DND-41 (cell line): ENCODE measurements at regions not wholly inside any gene's neighbourhood (a gene's known extent, or its start where the extent isn't known, plus 50 kb on each side); places are given as distances from the start of the nearest gene placed in this dataset.

Experiments
- ATAC-seq: fragments of 200-7000 bp; cut with Tn5 transposase; 3 replicates; pipeline ENCODE4 v1.9.1; 2021; ENCODE audit warnings: low read depth; ENCODE audit not compliant: insufficient read depth
- DNase-seq: peaks from one replicate; pipeline ENCODE4 v3.0.0-alpha.2; 2020
- H2AFZ ChIP-seq: 2 replicates; pipeline ENCODE4 v1.6.0; 2012; ENCODE audit warnings: low read depth, low read length
- H3K27ac ChIP-seq: 2 replicates; pipeline ENCODE4 v1.5.1; 2012; ENCODE audit warnings: low read length, inconsistent platforms
- H3K27me3 ChIP-seq: fragments of 200-600 bp; sonication (generic); 2 replicates; pipeline ENCODE4 v1.6.0; 2012; ENCODE audit warnings: low read length, mild to moderate bottlenecking, inconsistent platforms; ENCODE audit not compliant: insufficient read depth, poor library complexity
- H3K36me3 ChIP-seq: 2 replicates; pipeline ENCODE4 v1.5.1; 2012; ENCODE audit warnings: low read length, inconsistent platforms; ENCODE audit not compliant: insufficient read depth
- H3K4me1 ChIP-seq: 2 replicates; pipeline ENCODE4 v1.5.1; 2012; ENCODE audit warnings: mild to moderate bottlenecking, low read length; ENCODE audit not compliant: insufficient read depth
- H3K4me2 ChIP-seq: 2 replicates; pipeline ENCODE4 v1.6.0; 2012; ENCODE audit warnings: mild to moderate bottlenecking, moderate library complexity, low read length, inconsistent platforms; ENCODE audit not compliant: insufficient read depth
- H3K4me3 ChIP-seq, 2 experiments: fragments of 200-600 bp in 1 of 2; shearing (Covaris generic) in 1 of 2; 2 replicates each; pipeline ENCODE4 v1.5.1; 2012 to 2016; ENCODE audit warnings: inconsistent platforms in 2 of 2, low read length in 2 of 2, mild to moderate bottlenecking in 2 of 2, low read depth in 1 of 2, moderate library complexity in 1 of 2
- H3K79me2 ChIP-seq: 2 replicates; pipeline ENCODE4 v1.6.0; 2012; ENCODE audit warnings: low read length, inconsistent platforms; ENCODE audit not compliant: insufficient read depth
- H3K9ac ChIP-seq: 2 replicates; pipeline ENCODE4 v1.6.0; 2012; ENCODE audit warnings: low read depth, mild to moderate bottlenecking, inconsistent platforms, low read length, moderate library complexity
- H3K9me3 ChIP-seq: 2 replicates; pipeline ENCODE4 v1.5.1; 2012; ENCODE audit warnings: low read length, moderate library complexity, mild to moderate bottlenecking, inconsistent platforms; ENCODE audit not compliant: insufficient read depth, severe bottlenecking
- H4K20me1 ChIP-seq: 2 replicates; pipeline ENCODE4 v1.6.0; 2012; ENCODE audit warnings: low read length; ENCODE audit not compliant: insufficient read depth
- EZH2 ChIP-seq: IDR thresholded peaks from 3 replicates; pipeline ENCODE4 v1.6.1; 2012; ENCODE audit warnings: borderline replicate concordance, low read depth, mild to moderate bottlenecking, moderate library complexity, low read length, inconsistent platforms; ENCODE audit not compliant: severe bottlenecking
- TF ChIP-seq, protein P1 (sequence below): IDR thresholded peaks from 2 replicates; pipeline ENCODE4 v1.5.1; 2012; ENCODE audit warnings: borderline replicate concordance, low read length, moderate library complexity, mild to moderate bottlenecking; ENCODE audit not compliant: poor library complexity, severe bottlenecking; ENCODE audit errors: extremely low read depth

- Histone ChIP-seq H3K9me3 (no peaks in the 10 kb centered on the region), H3K9ac (no peak overlapping the region), H3K27ac (no peak overlapping the region), H3K79me2 (peaks cover 64% of the 10 kb centered on the region), H3K4me3 (no peak overlapping the region), H3K27me3 (no peaks in the 10 kb centered on the region), H3K36me3 (no peaks in the 10 kb centered on the region), H4K20me1 (peaks cover 26% of the 10 kb centered on the region), H3K4me1 (no peaks in the 10 kb centered on the region), H2AFZ (no peak overlapping the region), H3K4me2 (no peak overlapping the region)
- ATAC-seq (no peak), DNase-seq (no peak)
- TF ChIP-seq, protein P1, sequence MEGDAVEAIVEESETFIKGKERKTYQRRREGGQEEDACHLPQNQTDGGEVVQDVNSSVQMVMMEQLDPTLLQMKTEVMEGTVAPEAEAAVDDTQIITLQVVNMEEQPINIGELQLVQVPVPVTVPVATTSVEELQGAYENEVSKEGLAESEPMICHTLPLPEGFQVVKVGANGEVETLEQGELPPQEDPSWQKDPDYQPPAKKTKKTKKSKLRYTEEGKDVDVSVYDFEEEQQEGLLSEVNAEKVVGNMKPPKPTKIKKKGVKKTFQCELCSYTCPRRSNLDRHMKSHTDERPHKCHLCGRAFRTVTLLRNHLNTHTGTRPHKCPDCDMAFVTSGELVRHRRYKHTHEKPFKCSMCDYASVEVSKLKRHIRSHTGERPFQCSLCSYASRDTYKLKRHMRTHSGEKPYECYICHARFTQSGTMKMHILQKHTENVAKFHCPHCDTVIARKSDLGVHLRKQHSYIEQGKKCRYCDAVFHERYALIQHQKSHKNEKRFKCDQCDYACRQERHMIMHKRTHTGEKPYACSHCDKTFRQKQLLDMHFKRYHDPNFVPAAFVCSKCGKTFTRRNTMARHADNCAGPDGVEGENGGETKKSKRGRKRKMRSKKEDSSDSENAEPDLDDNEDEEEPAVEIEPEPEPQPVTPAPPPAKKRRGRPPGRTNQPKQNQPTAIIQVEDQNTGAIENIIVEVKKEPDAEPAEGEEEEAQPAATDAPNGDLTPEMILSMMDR: no peak
- no peak for TF ChIP-seq EZH2
Measured at GRCh38 chr6:158262082-158262481, 50.2 kb upstream of the TULP4 start.
